ENCODE measurements at regions not wholly inside any gene's neighbourhood (a gene's known extent, or its start where the extent isn't known, plus 50 kb on each side); places are given as distances from the start of the nearest gene placed in this dataset.

- Histone ChIP-seq H3K9me3 (no peaks in the 10 kb centered on the region), H3K27me3 (no peaks in the 10 kb centered on the region), H3K4me1 (no peaks in the 10 kb centered on the region), H3K36me3 (no peaks in the 10 kb centered on the region), H3K4me3 (no peak overlapping the region), H3K27ac (no peak overlapping the region)
- ATAC-seq (no peak), DNase-seq (no peak)
- in situ Hi-C loops (cut with MboI; ENCODE audit: low sequenced_read_pairs in 4 of 4) (no loop called here), intact Hi-C loops (cut with DNase I; ENCODE audit: low total_unique reads) (no loop called here)
- no peak for TF ChIP-seq CTCF (IDR thresholded peaks at IDR 0.05 in 4 of 5, conservative IDR thresholded peaks at IDR 0.05 in 1 of 5)
- no peak for TF ChIP-seq POLR2A (IDR thresholded peaks at IDR 0.05)
Measured at GRCh38 chr4:171288816-171289432, 524.3 kb upstream of the GALNTL6 start.

DNA sequence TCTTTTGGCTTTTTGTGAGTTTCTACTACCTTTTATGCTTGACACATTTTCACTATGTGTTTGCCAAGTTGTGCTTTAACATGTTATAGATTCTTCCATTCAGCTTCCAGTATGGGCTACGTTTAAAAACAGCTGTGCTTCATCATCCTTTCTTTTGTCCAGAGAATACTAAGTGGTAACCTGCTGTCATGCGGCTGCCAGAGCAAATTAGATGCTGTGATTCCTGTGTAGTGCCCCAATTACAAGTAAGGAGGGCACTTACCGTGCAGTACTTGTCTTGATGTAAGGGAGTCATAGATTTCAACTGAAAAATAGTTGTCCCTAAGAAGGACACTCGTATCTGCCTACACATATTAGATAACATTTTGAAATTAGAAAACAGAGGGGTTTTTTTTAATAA lies 531.8 kb upstream of the GALNTL6 start:
- intact Hi-C loops (cut with DNase I; ENCODE audit: low total_unique reads) (no loop called here), in situ Hi-C loops (cut with MboI; ENCODE audit: low sequenced_read_pairs in 4 of 4) (no loop called here)
- no peak for ATAC-seq
- TF ChIP-seq CTCF (IDR thresholded peaks at IDR 0.05 in 4 of 5, conservative IDR thresholded peaks at IDR 0.05 in 1 of 5) (no peak), POLR2A (IDR thresholded peaks at IDR 0.05) (no peak)
- Histone ChIP-seq H3K4me3 (no peak overlapping the region), H3K36me3 (no peaks in the 10 kb centered on the region), H3K9me3 (no peaks in the 10 kb centered on the region), H3K27me3 (no peaks in the 10 kb centered on the region), H3K4me1 (no peaks in the 10 kb centered on the region), H3K27ac (no peak overlapping the region)
- DNase-seq = no peak

GRCh38 chr4:171279131-171279530 lies 534.1 kb upstream of the GALNTL6 start:
- no peak overlapping the region for H3K4me3 ChIP-seq
- ATAC-seq (no peak), DNase-seq (no peak)
- no peaks in the 10 kb centered on the region for H3K9me3 ChIP-seq
- intact Hi-C loops (cut with DNase I; ENCODE audit: low total_unique reads) = no loop called here
- H3K27me3 ChIP-seq = no peaks in the 10 kb centered on the region
- in situ Hi-C loops (cut with MboI; ENCODE audit: low sequenced_read_pairs in 4 of 4) = no loop called here
- TF ChIP-seq POLR2A (IDR thresholded peaks at IDR 0.05) (no peak), CTCF (IDR thresholded peaks at IDR 0.05 in 4 of 5, conservative IDR thresholded peaks at IDR 0.05 in 1 of 5) (no peak)
- no peak overlapping the region for H3K27ac ChIP-seq
- H3K36me3 ChIP-seq = no peaks in the 10 kb centered on the region
- no peaks in the 10 kb centered on the region for H3K4me1 ChIP-seq

DNA sequence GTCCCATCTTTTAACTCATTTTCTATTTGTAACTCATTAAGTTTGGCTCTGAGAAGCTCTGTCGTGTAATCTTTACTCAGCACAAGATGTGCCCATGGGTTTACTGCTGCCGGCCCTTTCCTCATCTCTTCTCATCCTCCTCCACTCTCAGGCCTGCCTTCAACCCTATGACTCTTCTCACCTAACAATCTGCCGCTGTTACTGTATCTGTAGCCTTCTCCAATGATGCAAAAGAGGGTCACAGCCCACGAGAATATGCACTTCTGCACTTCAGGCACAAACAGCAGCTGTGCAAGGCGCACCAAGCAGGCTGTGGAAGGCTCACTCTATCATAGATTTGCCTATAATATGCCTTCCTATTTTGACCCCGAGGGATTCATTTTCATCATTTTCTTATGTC lies 546.5 kb upstream of the GALNTL6 start:
- H3K9me3 ChIP-seq = no peaks in the 10 kb centered on the region
- H3K27ac ChIP-seq = no peak overlapping the region
- in situ Hi-C loops (cut with MboI; ENCODE audit: low sequenced_read_pairs in 4 of 4) = no loop called here
- TF ChIP-seq POLR2A (IDR thresholded peaks at IDR 0.05) = no peak
- no peak for TF ChIP-seq CTCF (IDR thresholded peaks at IDR 0.05 in 4 of 5, conservative IDR thresholded peaks at IDR 0.05 in 1 of 5)
- DNase-seq (no peak), ATAC-seq (no peak)
- intact Hi-C loops (cut with DNase I; ENCODE audit: low total_unique reads) = no loop called here
- H3K4me3 ChIP-seq = no peak overlapping the region
- H3K4me1 ChIP-seq = no peaks in the 10 kb centered on the region
- H3K27me3 ChIP-seq = no peaks in the 10 kb centered on the region
- no peaks in the 10 kb centered on the region for H3K36me3 ChIP-seq

DNA sequence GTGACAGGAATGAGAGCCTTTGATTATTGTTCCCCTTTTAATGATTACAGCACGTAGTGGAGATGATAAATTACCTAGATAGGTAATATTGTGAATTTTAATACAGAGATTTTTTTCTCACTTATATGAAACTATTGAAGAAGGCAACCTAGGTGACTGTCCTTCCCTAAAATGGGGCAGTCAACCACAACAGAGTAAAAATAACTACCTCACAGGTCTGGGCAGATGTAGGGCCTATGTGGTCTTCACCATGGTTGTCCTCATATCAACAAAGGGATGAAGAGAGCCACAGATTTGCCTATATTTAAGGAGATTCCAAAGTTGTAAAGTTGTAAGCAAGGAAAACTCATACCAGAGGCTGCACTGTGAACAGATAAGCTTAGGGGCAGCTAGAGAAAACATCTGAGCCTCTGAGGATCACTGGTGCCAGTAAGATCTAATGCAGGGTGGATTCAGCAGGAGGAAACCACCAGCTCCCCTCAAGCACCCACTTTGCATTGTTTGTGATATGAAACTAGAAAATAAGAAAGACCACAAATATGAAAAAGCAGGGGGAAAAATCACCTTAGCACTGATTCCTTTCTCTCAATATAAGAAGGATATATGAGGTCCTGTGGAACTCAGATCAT lies 547.9 kb upstream of the GALNTL6 start:
- H3K4me3 ChIP-seq = no peak overlapping the region
- no peak for DNase-seq
- no peaks in the 10 kb centered on the region for H3K4me1 ChIP-seq
- no peak for TF ChIP-seq CTCF (IDR thresholded peaks at IDR 0.05 in 4 of 5, conservative IDR thresholded peaks at IDR 0.05 in 1 of 5)
- no peak for TF ChIP-seq POLR2A (IDR thresholded peaks at IDR 0.05)
- intact Hi-C loops (cut with DNase I; ENCODE audit: low total_unique reads) = no loop called here
- no peak for ATAC-seq
- H3K27ac ChIP-seq = no peak overlapping the region
- H3K9me3 ChIP-seq = no peaks in the 10 kb centered on the region
- H3K36me3 ChIP-seq = no peaks in the 10 kb centered on the region
- H3K27me3 ChIP-seq = no peaks in the 10 kb centered on the region
- in situ Hi-C loops (cut with MboI; ENCODE audit: low sequenced_read_pairs in 4 of 4) = no loop called here

All from gastrocnemius medialis (tissue), 4 donors.